Peyer's patch (tissue), 4 donors: ENCODE measurements at regions not wholly inside any gene's neighbourhood (a gene's known extent, or its start where the extent isn't known, plus 50 kb on each side); places are given as distances from the start of the nearest gene placed in this dataset.

Experiments used
- DNase-seq, 3 donors: peaks; one replicate each; pipeline ENCODE4 v3.0.0-alpha.2; 2017 to 2019
- H3K27ac ChIP-seq, 4 donors: fragments of 200-600 bp; sonication (generic); one replicate each; pipeline ENCODE4 v1.5.1; 2016 to 2019
- H3K27me3 ChIP-seq, 2 donors: fragments of 200-600 bp; sonication (generic); one replicate each; pipeline ENCODE4 v1.5.1; 2019
- H3K36me3 ChIP-seq, 3 donors: fragments of 200-600 bp; sonication (generic); one replicate each; pipeline ENCODE4 v1.5.1; 2016 to 2019
- H3K4me1 ChIP-seq, 4 donors: fragments of 200-600 bp; sonication (generic); one replicate each; pipeline ENCODE4 v1.5.1; 2016 to 2019
- H3K4me3 ChIP-seq, 4 donors: fragments of 200-600 bp; sonication (generic); 1 replicate in 3 of 4; 2 replicates in 1 of 4; pipeline ENCODE4 v1.5.1; 2016 to 2019; ENCODE audit warnings: mild to moderate bottlenecking in 1 of 4
- H3K9me3 ChIP-seq, 4 donors: fragments of 200-600 bp; sonication (generic); one replicate each; pipeline ENCODE4 v1.5.1; 2016 to 2019; ENCODE audit warnings: mild to moderate bottlenecking in 1 of 4
- POLR2A ChIP-seq, 2 donors: fragments of 450-650 bp; IDR thresholded peaks; one replicate each; pipeline ENCODE4 v1.5.1; 2017; ENCODE audit warnings: antibody characterized with exemption in 2 of 2, mild to moderate bottlenecking in 2 of 2, moderate library complexity in 2 of 2
- TF ChIP-seq, protein P1 (sequence below), 6 experiments: fragments of 450-650 bp in 4 of 6; fragments of 200-600 bp in 2 of 6; sonication (generic) in 1 of 6; IDR thresholded peaks; one replicate each; pipeline ENCODE4 v1.5.1; 2017 to 2019; ENCODE audit warnings: antibody characterized with exemption in 6 of 6, mild to moderate bottlenecking in 3 of 6, moderate library complexity in 1 of 6

DNA sequence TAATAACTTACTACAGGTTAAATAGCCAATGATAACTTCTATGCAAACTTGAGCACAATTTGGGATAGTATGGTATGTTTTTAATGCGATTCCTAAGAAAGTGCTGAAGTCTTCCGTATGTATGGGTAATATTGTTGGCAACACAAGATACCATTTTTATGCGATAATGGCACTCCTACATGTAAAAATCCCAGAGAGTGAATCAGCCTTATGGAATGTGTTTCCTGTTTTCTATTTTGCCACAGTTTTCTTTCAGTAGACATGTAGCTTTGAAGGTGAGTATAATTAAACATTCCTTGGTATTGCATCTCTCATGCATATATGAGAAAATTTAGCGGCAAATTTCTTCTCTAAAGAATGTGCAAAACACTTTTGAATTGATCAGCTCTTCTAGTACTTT, 396.8 kb upstream of the AZI2 start:
- Histone ChIP-seq H3K27ac (no peak overlapping the region), H3K9me3 (no peaks in the 10 kb centered on the region), H3K4me3 (no peak overlapping the region), H3K4me1 (no peaks in the 10 kb centered on the region), H3K27me3 (no peaks in the 10 kb centered on the region), H3K36me3 (no peaks in the 10 kb centered on the region)
- no peak for DNase-seq
- no peak for TF ChIP-seq POLR2A (IDR thresholded peaks at IDR 0.05)
- TF ChIP-seq, protein P1, sequence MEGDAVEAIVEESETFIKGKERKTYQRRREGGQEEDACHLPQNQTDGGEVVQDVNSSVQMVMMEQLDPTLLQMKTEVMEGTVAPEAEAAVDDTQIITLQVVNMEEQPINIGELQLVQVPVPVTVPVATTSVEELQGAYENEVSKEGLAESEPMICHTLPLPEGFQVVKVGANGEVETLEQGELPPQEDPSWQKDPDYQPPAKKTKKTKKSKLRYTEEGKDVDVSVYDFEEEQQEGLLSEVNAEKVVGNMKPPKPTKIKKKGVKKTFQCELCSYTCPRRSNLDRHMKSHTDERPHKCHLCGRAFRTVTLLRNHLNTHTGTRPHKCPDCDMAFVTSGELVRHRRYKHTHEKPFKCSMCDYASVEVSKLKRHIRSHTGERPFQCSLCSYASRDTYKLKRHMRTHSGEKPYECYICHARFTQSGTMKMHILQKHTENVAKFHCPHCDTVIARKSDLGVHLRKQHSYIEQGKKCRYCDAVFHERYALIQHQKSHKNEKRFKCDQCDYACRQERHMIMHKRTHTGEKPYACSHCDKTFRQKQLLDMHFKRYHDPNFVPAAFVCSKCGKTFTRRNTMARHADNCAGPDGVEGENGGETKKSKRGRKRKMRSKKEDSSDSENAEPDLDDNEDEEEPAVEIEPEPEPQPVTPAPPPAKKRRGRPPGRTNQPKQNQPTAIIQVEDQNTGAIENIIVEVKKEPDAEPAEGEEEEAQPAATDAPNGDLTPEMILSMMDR (IDR thresholded peaks at IDR 0.05), result no peak

DNA sequence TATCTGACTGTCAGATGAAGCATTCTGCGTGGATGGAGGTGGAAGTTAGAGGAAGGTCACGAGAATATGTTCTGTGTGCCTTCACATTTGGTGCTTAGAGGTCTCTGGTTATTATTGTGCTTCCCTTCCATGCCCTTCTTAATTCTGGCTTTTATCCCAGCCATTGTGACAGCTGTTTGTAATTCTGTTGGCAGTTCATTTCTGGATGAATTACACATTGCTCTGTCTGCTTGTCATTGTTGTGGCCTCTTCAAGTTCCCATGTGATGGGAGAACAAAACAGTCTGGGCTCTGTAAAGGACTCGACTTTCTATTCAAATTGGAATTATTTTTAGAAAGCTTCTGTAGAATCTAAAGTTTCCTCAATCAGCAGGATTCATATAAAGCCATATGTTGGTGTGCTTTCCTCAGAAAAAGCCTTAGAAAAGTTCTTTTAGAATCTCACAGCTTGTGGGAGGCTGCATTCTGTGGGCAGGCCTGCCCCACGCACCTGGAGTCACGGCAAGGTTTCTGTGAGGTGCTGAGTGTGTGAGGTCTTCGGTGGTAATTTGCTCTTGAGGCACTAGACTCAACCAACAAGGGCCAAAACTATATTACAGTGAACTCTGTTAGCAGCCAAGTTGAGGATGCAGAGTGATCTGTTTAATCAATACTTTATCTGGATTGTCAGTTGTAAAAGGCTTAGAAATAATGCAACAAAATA, 397.4 kb upstream of the AZI2 start:
- Histone ChIP-seq H3K27me3 (no peaks in the 10 kb centered on the region), H3K36me3 (no peaks in the 10 kb centered on the region), H3K4me1 (no peaks in the 10 kb centered on the region), H3K4me3 (no peak overlapping the region), H3K27ac (no peak overlapping the region), H3K9me3 (no peaks in the 10 kb centered on the region)
- TF ChIP-seq, protein P1 (IDR thresholded peaks at IDR 0.05), result no peak
- no peak for TF ChIP-seq POLR2A (IDR thresholded peaks at IDR 0.05)
- DNase-seq, result no peak

DNA sequence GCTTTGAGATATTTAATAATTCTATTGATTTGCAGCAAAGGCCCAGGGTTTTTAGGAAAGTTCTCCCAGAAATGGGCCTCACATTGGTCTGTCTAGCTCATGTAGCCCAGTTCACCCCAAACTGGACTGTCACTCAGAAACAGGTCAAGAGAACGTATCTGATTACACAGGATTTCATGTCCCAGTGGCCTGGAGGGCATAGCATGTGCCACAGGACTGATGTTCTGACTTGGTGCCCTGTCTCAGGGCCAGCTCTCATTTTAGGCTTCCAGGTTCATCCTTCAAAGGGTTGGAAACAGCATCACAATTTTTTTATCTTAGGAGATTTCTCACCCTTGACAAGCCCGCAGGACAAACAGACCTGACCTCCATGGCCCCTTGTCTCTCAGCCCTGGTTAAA, 398.4 kb upstream of the AZI2 start:
- no peaks in the 10 kb centered on the region for H3K4me1 ChIP-seq
- H3K27me3 ChIP-seq, result no peaks in the 10 kb centered on the region
- no peak overlapping the region for H3K27ac ChIP-seq
- no peaks in the 10 kb centered on the region for H3K9me3 ChIP-seq
- no peak overlapping the region for H3K4me3 ChIP-seq
- TF ChIP-seq, protein P1 (IDR thresholded peaks at IDR 0.05), result no peak
- no peak for TF ChIP-seq POLR2A (IDR thresholded peaks at IDR 0.05)
- H3K36me3 ChIP-seq, result no peaks in the 10 kb centered on the region
- no peak for DNase-seq

DNA sequence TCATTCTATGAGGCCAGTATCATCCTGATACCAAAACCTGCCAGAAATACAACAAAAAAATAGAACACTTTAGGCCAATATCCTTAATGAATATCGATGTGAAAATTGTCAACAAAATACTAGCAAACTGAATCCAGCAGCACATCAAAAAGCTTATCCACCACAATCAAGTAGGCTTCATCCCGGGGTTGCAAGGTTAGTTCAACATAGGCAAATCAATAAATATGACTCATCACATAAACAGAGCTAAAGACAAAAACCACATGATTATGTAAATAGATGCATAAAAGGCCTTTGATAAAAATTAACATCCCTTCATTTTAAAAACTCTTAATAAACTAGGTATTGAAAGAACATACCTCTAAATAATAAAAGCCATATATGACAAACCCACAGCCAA, 403.2 kb upstream of the AZI2 start:
- no peak overlapping the region for H3K27ac ChIP-seq
- TF ChIP-seq POLR2A (IDR thresholded peaks at IDR 0.05), result no peak
- TF ChIP-seq, protein P1 (IDR thresholded peaks at IDR 0.05), result no peak
- H3K36me3 ChIP-seq, result no peaks in the 10 kb centered on the region
- H3K27me3 ChIP-seq, result no peaks in the 10 kb centered on the region
- H3K9me3 ChIP-seq, result no peaks in the 10 kb centered on the region
- no peaks in the 10 kb centered on the region for H3K4me1 ChIP-seq
- no peak overlapping the region for H3K4me3 ChIP-seq
- no peak for DNase-seq

DNA sequence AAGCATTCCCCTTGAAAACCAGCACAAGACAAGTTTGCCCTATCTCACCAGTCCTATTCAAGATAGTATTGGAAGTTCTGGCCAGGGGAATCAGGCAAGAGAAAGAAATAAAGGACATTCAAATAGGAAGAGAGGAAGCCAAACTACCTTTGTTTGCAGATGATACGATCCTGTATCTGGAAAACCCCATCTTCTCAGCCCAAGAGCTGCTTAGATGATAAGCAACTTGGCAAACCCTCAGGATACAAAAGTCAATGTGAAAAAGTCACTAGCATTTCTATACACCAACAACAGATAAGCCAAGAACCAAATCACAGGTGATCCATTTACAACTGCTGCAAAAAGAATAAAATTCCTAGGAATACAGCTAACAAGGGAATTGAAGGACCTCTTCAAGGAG, 403.7 kb upstream of the AZI2 start:
- Histone ChIP-seq H3K36me3 (no peaks in the 10 kb centered on the region), H3K27me3 (no peaks in the 10 kb centered on the region), H3K27ac (no peak overlapping the region), H3K4me1 (no peaks in the 10 kb centered on the region), H3K4me3 (no peak overlapping the region), H3K9me3 (no peaks in the 10 kb centered on the region)
- DNase-seq, result no peak
- TF ChIP-seq POLR2A (IDR thresholded peaks at IDR 0.05), result no peak
- TF ChIP-seq, protein P1 (IDR thresholded peaks at IDR 0.05), result no peak

DNA sequence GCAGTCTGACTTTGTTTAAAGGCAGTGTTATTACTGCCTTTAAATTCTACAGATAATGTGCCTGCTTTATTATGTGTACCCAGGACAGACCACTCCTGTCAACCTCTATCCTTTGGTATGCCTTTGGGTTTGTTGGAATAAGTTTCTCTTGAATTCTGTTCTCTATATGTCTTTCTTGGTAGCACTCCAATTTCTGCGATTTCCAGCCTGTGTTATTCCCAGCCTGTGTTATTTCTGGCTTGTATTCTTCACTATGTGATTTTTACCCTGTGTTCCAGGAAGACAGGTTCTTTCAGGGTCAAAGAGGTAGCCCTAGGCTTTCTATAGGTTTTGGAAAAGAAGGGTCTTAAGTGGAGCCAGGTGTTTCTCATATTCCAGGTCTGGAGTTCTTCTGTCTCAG, 407.4 kb upstream of the AZI2 start:
- TF ChIP-seq POLR2A (IDR thresholded peaks at IDR 0.05), result no peak
- TF ChIP-seq, protein P1 (IDR thresholded peaks at IDR 0.05), result no peak
- Histone ChIP-seq H3K4me1 (no peaks in the 10 kb centered on the region), H3K36me3 (no peaks in the 10 kb centered on the region), H3K4me3 (no peak overlapping the region), H3K27me3 (no peaks in the 10 kb centered on the region), H3K9me3 (no peaks in the 10 kb centered on the region), H3K27ac (no peak overlapping the region)
- no peak for DNase-seq
